ENCODE measurements at regions not wholly inside any gene's neighbourhood (a gene's known extent, or its start where the extent isn't known, plus 50 kb on each side); places are given as distances from the start of the nearest gene placed in this dataset.

GRCh38 chr9:134494905-134495304 lies 146.7 kb upstream of the COL5A1 start:
- no peak for DNase-seq
- no peak for TF ChIP-seq CTCF (IDR thresholded peaks at IDR 0.05; ENCODE audit: low read depth, low read length)
- peaks cover 16% of the 10 kb centered on the region for H3K4me1 ChIP-seq
- no peaks in the 10 kb centered on the region for H3K9me3 ChIP-seq
- no peaks in the 10 kb centered on the region for H3K27me3 ChIP-seq
- no peaks in the 10 kb centered on the region for H3K36me3 ChIP-seq
- H3K4me3 ChIP-seq (ENCODE audit: low read depth, low read length) = no peak overlapping the region

- Histone ChIP-seq H3K9me3 (no peaks in the 10 kb centered on the region), H3K4me3 (ENCODE audit: low read depth, low read length) (no peak overlapping the region), H3K4me1 (peaks cover 16% of the 10 kb centered on the region), H3K36me3 (no peaks in the 10 kb centered on the region), H3K27me3 (no peaks in the 10 kb centered on the region)
- DNase-seq = no peak
- no peak for TF ChIP-seq CTCF (IDR thresholded peaks at IDR 0.05; ENCODE audit: low read depth, low read length)
Observed at GRCh38 chr9:134495881-134496412, 145.7 kb upstream of the COL5A1 start.

GRCh38 chr9:134496413-134497282 lies 145.0 kb upstream of the COL5A1 start:
- Histone ChIP-seq H3K4me3 (ENCODE audit: low read depth, low read length) (no peak overlapping the region), H3K27me3 (0 out of 2 replicates have a peak, but pooled peaks cover 3% of the 10 kb centered on the region), H3K4me1 (peaks cover 11% of the 10 kb centered on the region), H3K9me3 (no peaks in the 10 kb centered on the region), H3K36me3 (no peaks in the 10 kb centered on the region)
- no peak for DNase-seq
- TF ChIP-seq CTCF (IDR thresholded peaks at IDR 0.05; ENCODE audit: low read depth, low read length) = no peak

GRCh38 chr9:134497283-134497860 lies 144.2 kb upstream of the COL5A1 start:
- Histone ChIP-seq H3K27me3 (0 out of 2 replicates have a peak, but pooled peaks cover 4% of the 10 kb centered on the region), H3K4me1 (peaks cover 9% of the 10 kb centered on the region), H3K9me3 (no peaks in the 10 kb centered on the region), H3K36me3 (no peaks in the 10 kb centered on the region), H3K4me3 (ENCODE audit: low read depth, low read length) (no peak overlapping the region)
- DNase-seq = no peak
- no peak for TF ChIP-seq CTCF (IDR thresholded peaks at IDR 0.05; ENCODE audit: low read depth, low read length)

- Histone ChIP-seq H3K36me3 (no peaks in the 10 kb centered on the region), H3K9me3 (no peaks in the 10 kb centered on the region), H3K4me1 (peaks cover 14% of the 10 kb centered on the region), H3K27me3 (0 out of 2 replicates have a peak, but pooled peaks cover 4% of the 10 kb centered on the region), H3K4me3 (ENCODE audit: low read depth, low read length) (no peak overlapping the region)
- TF ChIP-seq CTCF (IDR thresholded peaks at IDR 0.05; ENCODE audit: low read depth, low read length) = no peak
- no peak for DNase-seq
Observed at GRCh38 chr9:134498814-134499166, 142.8 kb upstream of the COL5A1 start.
